WTC11 (cell line): ENCODE measurements at regions not wholly inside any gene's neighbourhood (a gene's known extent, or its start where the extent isn't known, plus 50 kb on each side); places are given as distances from the start of the nearest gene placed in this dataset.
"Not testable (repeated sequence)": the region's sequence is repeated elsewhere in the genome, so short reads cannot be mapped to it uniquely, and the experiment has no call there.

Source experiments
- ATAC-seq: fragments of 200-7000 bp; cut with Tn5 transposase; 2 replicates; pipeline ENCODE4 v1.10.0; 2021; ENCODE audit warnings: mild to moderate bottlenecking, moderate library complexity
- CTCF ChIA-PET: fragments of 300-600 bp; sonication (Branson Sonifier 250); formaldehyde crosslinking; loops from one replicate; lab custom pipeline; 2021; ENCODE audit warnings: antibody characterized with exemption; lab: Charles Lee
- POLR2A ChIA-PET: fragments of 350-600 bp; sonication (Branson Sonifier 250); formaldehyde crosslinking; loops from one replicate; lab custom pipeline; 2021; ENCODE audit warnings: antibody characterized with exemption; lab: Charles Lee
- DNase-seq: peaks from one replicate; pipeline ENCODE4 v3.0.0; 2021; ENCODE audit warnings: low spot score
- H3K27ac Mint-ChIP-seq: 2 replicates; pipeline ENCODE4 v1.8.0; 2021; ENCODE audit warnings: mixed read lengths
- H3K27me3 Mint-ChIP-seq: 2 replicates; pipeline ENCODE4 v1.8.0; 2021; ENCODE audit warnings: low read depth, mild to moderate bottlenecking, moderate library complexity, mixed read lengths
- H3K36me3 Mint-ChIP-seq: 2 replicates; pipeline ENCODE4 v1.8.0; 2021; ENCODE audit warnings: mixed read lengths
- H3K4me1 Mint-ChIP-seq: 2 replicates; pipeline ENCODE4 v1.8.0; 2022; ENCODE audit warnings: mixed read lengths
- H3K4me3 Mint-ChIP-seq: 2 replicates; pipeline ENCODE4 v1.8.0; 2021; ENCODE audit warnings: mild to moderate bottlenecking, moderate library complexity, mixed read lengths
- H3K9me3 Mint-ChIP-seq: 2 replicates; pipeline ENCODE4 v1.8.0; 2021; ENCODE audit warnings: mixed read lengths
- AR ChIP-seq: fragments of 250-450 bp; sonication (Bioruptor Pico); IDR thresholded peaks from 2 replicates; pipeline ENCODE4 v1.9.0; 2021; ENCODE audit warnings: mild to moderate bottlenecking
- ATF1 ChIP-seq: sonication (generic); formaldehyde crosslinking; IDR thresholded peaks from 2 replicates; pipeline ENCODE4 v1.8.1; 2023; ENCODE audit warnings: mild to moderate bottlenecking, moderate library complexity, missing genetic modification reagents
- ATF2 ChIP-seq: sonication (generic); formaldehyde crosslinking; IDR thresholded peaks from 2 replicates; pipeline ENCODE4 v1.8.1; 2022; ENCODE audit warnings: low read depth, missing genetic modification reagents, borderline replicate concordance
- E2F1 ChIP-seq: sonication (generic); formaldehyde crosslinking; IDR thresholded peaks from 2 replicates; pipeline ENCODE4 v1.8.0; 2022; ENCODE audit warnings: mild to moderate bottlenecking, missing genetic modification reagents
- GTF2I ChIP-seq: fragments of 250-450 bp; sonication (Bioruptor Pico); conservative IDR thresholded peaks from 2 replicates; pipeline ENCODE4 v1.4.0; 2021; ENCODE audit warnings: mild to moderate bottlenecking
- MAX ChIP-seq: sonication (generic); formaldehyde crosslinking; IDR thresholded peaks from 2 replicates; pipeline ENCODE4 v1.8.0; 2022; ENCODE audit warnings: mild to moderate bottlenecking, missing genetic modification reagents
- PRDM15 ChIP-seq: sonication (generic); formaldehyde crosslinking; IDR thresholded peaks from 2 replicates; pipeline ENCODE4 v1.8.0; 2022; ENCODE audit warnings: missing genetic modification reagents
- SMAD3 ChIP-seq: sonication (generic); formaldehyde crosslinking; IDR thresholded peaks from 2 replicates; pipeline ENCODE4 v1.8.0; 2022; ENCODE audit warnings: missing genetic modification reagents, mild to moderate bottlenecking, borderline replicate concordance
- SP1 ChIP-seq: sonication (generic); formaldehyde crosslinking; conservative IDR thresholded peaks from 2 replicates; pipeline ENCODE4 v1.8.1; 2022; ENCODE audit warnings: missing genetic modification reagents
- ZBTB21 ChIP-seq: sonication (generic); formaldehyde crosslinking; IDR thresholded peaks from 2 replicates; pipeline ENCODE4 v1.8.1; 2023; ENCODE audit warnings: mild to moderate bottlenecking, missing genetic modification reagents, borderline replicate concordance
- ZMAT4 ChIP-seq: fragments of 250-450 bp; sonication (Bioruptor Pico); IDR thresholded peaks from 2 replicates; pipeline ENCODE4 v1.9.0; 2021; ENCODE audit warnings: mild to moderate bottlenecking
- ZNF121 ChIP-seq: sonication (generic); formaldehyde crosslinking; IDR thresholded peaks from 2 replicates; pipeline ENCODE4 v1.8.0; 2023; ENCODE audit warnings: missing genetic modification reagents
- ZNF281 ChIP-seq: sonication (generic); formaldehyde crosslinking; IDR thresholded peaks from 2 replicates; pipeline ENCODE4 v1.8.0; 2023; ENCODE audit warnings: mild to moderate bottlenecking, missing genetic modification reagents
- ZNF425 ChIP-seq: fragments of 250-450 bp; sonication (Bioruptor Pico); conservative IDR thresholded peaks from 2 replicates; pipeline ENCODE4 v1.9.0; 2021; ENCODE audit warnings: mild to moderate bottlenecking
- ZNF512 ChIP-seq: sonication (generic); formaldehyde crosslinking; IDR thresholded peaks from 2 replicates; pipeline ENCODE4 v1.8.1; 2022; ENCODE audit warnings: missing genetic modification reagents, borderline replicate concordance

- Mint-ChIP-seq H3K27me3 (no peaks in the 10 kb centered on the region), H3K36me3 (peaks cover 21% of the 10 kb centered on the region), H3K9me3 (peaks cover 23% of the 10 kb centered on the region), H3K27ac (peak overlapping the region; percentile 39; the same call in 1 of the 2 replicates), H3K4me3 (no peak overlapping the region), H3K4me1 (peaks cover 28% of the 10 kb centered on the region)
- POLR2A ChIA-PET, result no interaction called here
- TF ChIP-seq ZNF121 (CRISPR knock-in tag), result no peak
- TF ChIP-seq SMAD3 (CRISPR knock-in tag), result no peak
- no peak for TF ChIP-seq MAX
- no peak for TF ChIP-seq ZNF512 (CRISPR knock-in tag)
- no peak for TF ChIP-seq AR (CRISPR knock-in tag)
- TF ChIP-seq E2F1 (CRISPR knock-in tag), result no peak
- no peak for TF ChIP-seq SP1 (CRISPR knock-in tag)
- no peak for TF ChIP-seq ZNF425 (CRISPR knock-in tag)
- peak; percentile 60 for ATAC-seq
- CTCF ChIA-PET, result no interaction called here
- DNase-seq, result no peak
Observed at GRCh38 chr5:142520885-142521284, 165.0 kb downstream of the FGF1 start.

- POLR2A ChIA-PET, H3K27ac Mint-ChIP-seq, CTCF ChIA-PET, DNase-seq, H3K4me3 Mint-ChIP-seq, ATAC-seq, H3K27me3 Mint-ChIP-seq: not testable (repeated sequence)
- Mint-ChIP-seq H3K9me3 (peaks cover 25% of the 10 kb centered on the region), H3K4me1 (peaks cover 28% of the 10 kb centered on the region), H3K36me3 (peaks cover 21% of the 10 kb centered on the region)
Observed at GRCh38 chr5:142519913-142520312, 166.0 kb downstream of the FGF1 start.

- Mint-ChIP-seq H3K27ac (no peak overlapping the region), H3K9me3 (peaks cover 25% of the 10 kb centered on the region), H3K4me3 (no peak overlapping the region), H3K27me3 (no peaks in the 10 kb centered on the region), H3K4me1 (peaks cover 29% of the 10 kb centered on the region), H3K36me3 (peaks cover 21% of the 10 kb centered on the region)
- ATAC-seq (no peak), DNase-seq (no peak)
- ChIA-PET CTCF (no interaction called here), POLR2A (no interaction called here)
- TF ChIP-seq ATF1 (CRISPR knock-in tag), result no peak
- TF ChIP-seq GTF2I, result no peak
- no peak for TF ChIP-seq ZNF281 (CRISPR knock-in tag)
- TF ChIP-seq ATF2, result no peak
- no peak for TF ChIP-seq ZMAT4 (CRISPR knock-in tag)
- TF ChIP-seq PRDM15 (CRISPR knock-in tag), result no peak
- TF ChIP-seq ZBTB21 (CRISPR knock-in tag), result no peak
Observed at GRCh38 chr5:142517840-142518239, 168.1 kb downstream of the FGF1 start.
